H1 (cell line): ENCODE measurements at regions not wholly inside any gene's neighbourhood (a gene's known extent, or its start where the extent isn't known, plus 50 kb on each side); places are given as distances from the start of the nearest gene placed in this dataset.

ENCODE experiments used
- CTCF ChIP-seq, 3 experiments: IDR thresholded peaks; 1 replicate in 2 of 3; 2 replicates in 1 of 3; pipeline versions ENCODE4 v1.5.1 to v1.6.1; 2011; ENCODE audit warnings: low read length in 3 of 3, mild to moderate bottlenecking in 3 of 3, inconsistent platforms in 2 of 3, low read depth in 1 of 3, moderate library complexity in 1 of 3; ENCODE audit not compliant: insufficient read depth in 1 of 3; ENCODE audit errors: control extremely low read depth in 1 of 3
- EGR1 ChIP-seq: IDR thresholded peaks from 2 replicates; pipeline ENCODE4 v1.6.1; 2011; ENCODE audit warnings: low read depth, low read length, borderline replicate concordance
- EZH2 ChIP-seq: fragments of 200-600 bp; sonication (generic); IDR thresholded peaks from 2 replicates; pipeline ENCODE4 v1.7.1; 2012; ENCODE audit warnings: low read depth, mild to moderate bottlenecking, moderate library complexity, low read length, inconsistent platforms; ENCODE audit not compliant: severe bottlenecking
- MAX ChIP-seq: IDR thresholded peaks from 2 replicates; pipeline ENCODE4 v1.6.1; 2012; ENCODE audit warnings: inconsistent platforms
- SIN3A ChIP-seq, 2 experiments: IDR thresholded peaks in 1 of 2; conservative IDR thresholded peaks in 1 of 2; 2 replicates each; pipeline ENCODE4 v1.6.1; 2011 to 2012; ENCODE audit warnings: low read length in 2 of 2, improper control_type of control experiment in 1 of 2, low read depth in 1 of 2, mild to moderate bottlenecking in 1 of 2

- TF ChIP-seq CTCF (IDR thresholded peaks at IDR 0.05; ENCODE audit: control extremely low read depth in 1 of 3, insufficient read depth in 1 of 3, low read depth in 1 of 3, low read length in 3 of 3) (no peak), EZH2 (no peak), EGR1 (no peak), SIN3A (conservative IDR thresholded peaks at IDR 0.05 in 1 of 2, IDR thresholded peaks at IDR 0.05 in 1 of 2; ENCODE audit: low read depth in 1 of 2, low read length in 2 of 2) (no peak), MAX (no peak)
These were observed 186.6 kb upstream of the PDE1C start for GRCh38 chr7:32256811-32257210.
